Esophagus muscularis mucosa (tissue), 4 donors: ENCODE measurements at regions not wholly inside any gene's neighbourhood (a gene's known extent, or its start where the extent isn't known, plus 50 kb on each side); places are given as distances from the start of the nearest gene placed in this dataset.

ENCODE experiments used
- DNase-seq: peaks from one replicate; pipeline ENCODE4 v3.0.0-alpha.2; 2017; ENCODE audit errors: extremely low spot score
- H3K27ac ChIP-seq, 4 donors: fragments of 200-600 bp; sonication (generic); replicated peaks in 1 of 4; 1 replicate in 3 of 4; 2 replicates in 1 of 4; pipeline ENCODE4 v1.5.1; 2016 to 2019; ENCODE audit warnings: mild to moderate bottlenecking in 1 of 4
- H3K27me3 ChIP-seq, 4 donors: fragments of 200-600 bp; sonication (generic); one replicate each; pipeline versions ENCODE4 v1.5.1 to v1.6.0; 2016 to 2019
- H3K36me3 ChIP-seq, 4 donors: fragments of 200-600 bp; sonication (generic); one replicate each; pipeline ENCODE4 v1.5.1; 2016 to 2019
- H3K4me1 ChIP-seq, 4 donors: fragments of 200-600 bp; sonication (generic); one replicate each; pipeline ENCODE4 v1.5.1; 2016 to 2019
- H3K4me3 ChIP-seq, 4 donors: fragments of 200-600 bp; sonication (generic); 1 replicate in 2 of 4; 2 replicates in 2 of 4; pipeline ENCODE4 v1.5.1; 2016 to 2019; ENCODE audit warnings: mild to moderate bottlenecking in 4 of 4, moderate library complexity in 1 of 4
- H3K9me3 ChIP-seq, 4 donors: fragments of 200-600 bp; sonication (generic); 1 replicate in 3 of 4; 2 replicates in 1 of 4; pipeline ENCODE4 v1.5.1; 2016 to 2019
- EP300 ChIP-seq: sonication (generic); formaldehyde crosslinking; IDR thresholded peaks from one replicate; pipeline ENCODE4 v1.6.1; 2017; ENCODE audit warnings: antibody characterized with exemption
- POLR2A ChIP-seq: fragments of 450-650 bp; IDR thresholded peaks from one replicate; pipeline ENCODE4 v1.6.1; 2017; ENCODE audit warnings: antibody characterized with exemption, moderate library complexity, mild to moderate bottlenecking, low read depth
- POLR2AphosphoS5 ChIP-seq, 2 donors: sonication (generic); formaldehyde crosslinking; IDR thresholded peaks; one replicate each; pipeline ENCODE4 v1.6.1; 2017; ENCODE audit warnings: antibody characterized with exemption in 2 of 2
- WGBS: methylation state at CpG from one replicate; pipeline ENCODE4 v1.1.5; 2018; 5-methylcytosine and 5-hydroxymethylcytosine counted together
- intact Hi-C: fragments of 100-400 bp; cut with DNase I; formaldehyde crosslinking; loops from one replicate; pipeline ENCODE4 v1.15.1; 2023
- TF ChIP-seq, protein P1 (sequence below), 3 experiments: fragments of 200-600 bp in 2 of 3; fragments of 450-650 bp in 1 of 3; sonication (generic) in 2 of 3; IDR thresholded peaks; one replicate each; pipeline ENCODE4 v1.5.1; 2017 to 2019; ENCODE audit warnings: antibody characterized with exemption in 3 of 3, mild to moderate bottlenecking in 2 of 3, moderate library complexity in 1 of 3

- Histone ChIP-seq H3K9me3 (peaks cover 0 to 31% (median 28%) of the 10 kb centered on the region in 4 donors), H3K27me3 (no peaks in the 10 kb centered on the region), H3K27ac (no peak overlapping the region), H3K4me3 (no peak overlapping the region), H3K36me3 (no peaks in the 10 kb centered on the region), H3K4me1 (no peaks in the 10 kb centered on the region)
- intact Hi-C loops, result no loop called here
- 84% methylated on average over 2 of the region's 2 CpGs for WGBS
- TF ChIP-seq POLR2AphosphoS5 (IDR thresholded peaks at IDR 0.05) (no peak), POLR2A (no peak), EP300 (no peak)
- TF ChIP-seq, protein P1, sequence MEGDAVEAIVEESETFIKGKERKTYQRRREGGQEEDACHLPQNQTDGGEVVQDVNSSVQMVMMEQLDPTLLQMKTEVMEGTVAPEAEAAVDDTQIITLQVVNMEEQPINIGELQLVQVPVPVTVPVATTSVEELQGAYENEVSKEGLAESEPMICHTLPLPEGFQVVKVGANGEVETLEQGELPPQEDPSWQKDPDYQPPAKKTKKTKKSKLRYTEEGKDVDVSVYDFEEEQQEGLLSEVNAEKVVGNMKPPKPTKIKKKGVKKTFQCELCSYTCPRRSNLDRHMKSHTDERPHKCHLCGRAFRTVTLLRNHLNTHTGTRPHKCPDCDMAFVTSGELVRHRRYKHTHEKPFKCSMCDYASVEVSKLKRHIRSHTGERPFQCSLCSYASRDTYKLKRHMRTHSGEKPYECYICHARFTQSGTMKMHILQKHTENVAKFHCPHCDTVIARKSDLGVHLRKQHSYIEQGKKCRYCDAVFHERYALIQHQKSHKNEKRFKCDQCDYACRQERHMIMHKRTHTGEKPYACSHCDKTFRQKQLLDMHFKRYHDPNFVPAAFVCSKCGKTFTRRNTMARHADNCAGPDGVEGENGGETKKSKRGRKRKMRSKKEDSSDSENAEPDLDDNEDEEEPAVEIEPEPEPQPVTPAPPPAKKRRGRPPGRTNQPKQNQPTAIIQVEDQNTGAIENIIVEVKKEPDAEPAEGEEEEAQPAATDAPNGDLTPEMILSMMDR (IDR thresholded peaks at IDR 0.05), result no peak
- no peak for DNase-seq
Measured at GRCh38 chr6:119922814-119923213, 573.3 kb upstream of the MAN1A1 start.

- Histone ChIP-seq H3K4me1 (no peaks in the 10 kb centered on the region), H3K36me3 (no peaks in the 10 kb centered on the region), H3K27ac (no peak overlapping the region), H3K9me3 (peaks cover 0 to 31% (median 28%) of the 10 kb centered on the region in 4 donors), H3K27me3 (no peaks in the 10 kb centered on the region), H3K4me3 (no peak overlapping the region)
- no peak for DNase-seq
- intact Hi-C loops, result no loop called here
- TF ChIP-seq POLR2AphosphoS5 (IDR thresholded peaks at IDR 0.05), result no peak
- TF ChIP-seq EP300, result no peak
- TF ChIP-seq POLR2A, result no peak
- TF ChIP-seq, protein P1 (IDR thresholded peaks at IDR 0.05), result no peak
Measured at GRCh38 chr6:119921491-119922010, 572.0 kb upstream of the MAN1A1 start.

DNA sequence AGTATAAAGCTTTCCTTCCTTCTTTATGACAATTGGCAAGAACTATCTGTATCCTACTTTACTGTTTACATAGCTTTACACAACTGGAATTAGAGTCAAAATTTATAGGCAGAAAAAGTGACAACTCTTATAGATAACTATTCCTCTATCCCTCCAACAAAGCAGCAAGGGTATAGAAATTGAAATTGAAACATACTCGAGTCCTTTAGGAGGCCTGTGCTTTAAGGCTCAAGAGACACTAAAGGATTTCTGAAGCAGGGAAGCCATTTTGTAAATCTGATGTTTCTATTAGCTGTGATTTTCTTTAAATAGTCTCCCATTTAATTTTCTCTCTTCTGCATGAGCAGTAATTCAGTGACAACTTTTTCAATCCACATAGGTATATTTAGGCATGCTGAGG lies 567.6 kb upstream of the MAN1A1 start:
- TF ChIP-seq, protein P1 (IDR thresholded peaks at IDR 0.05), result no peak
- no peak for TF ChIP-seq POLR2A
- TF ChIP-seq POLR2AphosphoS5 (IDR thresholded peaks at IDR 0.05), result no peak
- TF ChIP-seq EP300, result no peak
- Histone ChIP-seq H3K27me3 (no peaks in the 10 kb centered on the region), H3K9me3 (peaks cover 0 to 14% (median 3%) of the 10 kb centered on the region in 4 donors), H3K27ac (no peak overlapping the region), H3K4me3 (no peak overlapping the region), H3K36me3 (no peaks in the 10 kb centered on the region), H3K4me1 (no peaks in the 10 kb centered on the region)
- WGBS, result 81% methylated on average over 1 of the region's 1 CpG
- intact Hi-C loops, result no loop called here
- DNase-seq, result no peak

GRCh38 chr6:119915971-119916370 lies 566.4 kb upstream of the MAN1A1 start:
- H3K9me3 ChIP-seq, result peaks cover 0 to 2% (median under 1%) of the 10 kb centered on the region in 4 donors
- intact Hi-C loops, result no loop called here
- WGBS, result 64% methylated on average over 2 of the region's 2 CpGs

More at GRCh38 chr6:119915971-119916370, 566.4 kb upstream of the MAN1A1 start:
- DNase-seq, result no peak
- Histone ChIP-seq H3K27me3 (no peaks in the 10 kb centered on the region), H3K4me3 (no peak overlapping the region), H3K36me3 (no peaks in the 10 kb centered on the region), H3K4me1 (no peaks in the 10 kb centered on the region), H3K27ac (no peak overlapping the region)
- TF ChIP-seq, protein P1 (IDR thresholded peaks at IDR 0.05), result no peak
- TF ChIP-seq POLR2AphosphoS5 (IDR thresholded peaks at IDR 0.05) (no peak), POLR2A (no peak), EP300 (no peak)
